Right kidney (tissue), 1 donor: ENCODE measurements at regions not wholly inside any gene's neighbourhood (a gene's known extent, or its start where the extent isn't known, plus 50 kb on each side); places are given as distances from the start of the nearest gene placed in this dataset.
"Not testable (repeated sequence)": the region's sequence is repeated elsewhere in the genome, so short reads cannot be mapped to it uniquely, and the experiment has no call there.

Experiments used
- DNase-seq: peaks from one replicate; pipeline ENCODE4 v3.0.0-alpha.2; 2016

DNA sequence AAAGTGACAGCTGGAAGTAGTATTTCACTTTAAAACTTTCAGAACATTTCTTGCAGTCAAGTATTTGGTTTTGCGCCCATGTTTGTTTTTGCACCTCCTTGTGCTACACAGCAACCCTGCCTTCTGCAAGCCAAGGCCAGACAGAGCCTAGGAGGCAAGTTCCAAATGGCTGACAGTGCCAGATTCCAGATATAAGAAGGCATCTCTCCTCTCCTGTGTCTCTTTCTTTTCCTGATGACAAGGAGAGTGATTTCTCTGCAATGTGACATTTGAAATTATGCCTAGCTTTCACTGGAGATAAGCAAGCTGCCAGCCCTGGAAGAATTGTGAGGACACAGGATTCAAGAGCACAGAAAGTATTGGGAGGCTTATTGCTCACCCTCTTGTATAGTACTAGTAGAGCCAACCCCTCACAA is 149.1 kb upstream of the TENT5A start:
- DNase-seq = no peak

DNA sequence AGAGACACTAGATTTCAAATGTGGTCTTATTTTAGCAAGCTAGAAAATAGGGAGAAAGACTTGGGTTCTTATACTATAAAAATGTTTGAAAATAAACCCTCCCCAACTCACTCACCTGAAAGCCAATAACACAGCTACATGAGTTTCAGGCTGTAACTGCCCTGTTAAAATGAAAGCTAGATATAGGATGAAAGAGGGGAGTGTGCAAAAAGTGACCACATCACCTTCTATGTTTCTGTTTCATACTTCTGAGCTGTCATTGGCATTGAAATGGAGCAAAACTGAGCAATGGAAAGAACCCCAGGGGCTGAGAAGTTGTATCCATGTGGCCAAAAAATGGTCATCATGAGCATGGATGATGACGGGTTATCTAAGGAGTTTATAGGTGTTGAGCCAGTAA is 148.1 kb upstream of the TENT5A start:
- no peak for DNase-seq

DNA sequence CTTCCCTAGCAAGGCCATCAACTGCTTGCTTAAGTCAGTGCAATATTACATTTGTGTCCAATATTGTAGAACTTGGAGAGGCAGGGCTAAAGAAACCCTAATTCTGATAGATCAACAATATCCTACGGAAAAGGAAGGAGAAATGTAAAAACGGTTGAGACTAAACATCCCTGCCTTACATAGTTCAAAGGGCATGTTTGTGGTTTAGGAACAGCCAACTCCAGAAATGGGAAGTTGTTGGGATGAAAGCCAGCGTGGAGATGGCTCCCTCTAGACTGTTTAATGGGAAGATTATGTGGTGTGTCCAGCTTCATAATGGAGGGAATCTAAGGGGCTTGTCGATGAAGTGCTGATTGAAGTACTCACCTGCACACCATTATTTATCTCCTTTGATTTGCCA is 145.3 kb upstream of the TENT5A start:
- DNase-seq = no peak

DNA sequence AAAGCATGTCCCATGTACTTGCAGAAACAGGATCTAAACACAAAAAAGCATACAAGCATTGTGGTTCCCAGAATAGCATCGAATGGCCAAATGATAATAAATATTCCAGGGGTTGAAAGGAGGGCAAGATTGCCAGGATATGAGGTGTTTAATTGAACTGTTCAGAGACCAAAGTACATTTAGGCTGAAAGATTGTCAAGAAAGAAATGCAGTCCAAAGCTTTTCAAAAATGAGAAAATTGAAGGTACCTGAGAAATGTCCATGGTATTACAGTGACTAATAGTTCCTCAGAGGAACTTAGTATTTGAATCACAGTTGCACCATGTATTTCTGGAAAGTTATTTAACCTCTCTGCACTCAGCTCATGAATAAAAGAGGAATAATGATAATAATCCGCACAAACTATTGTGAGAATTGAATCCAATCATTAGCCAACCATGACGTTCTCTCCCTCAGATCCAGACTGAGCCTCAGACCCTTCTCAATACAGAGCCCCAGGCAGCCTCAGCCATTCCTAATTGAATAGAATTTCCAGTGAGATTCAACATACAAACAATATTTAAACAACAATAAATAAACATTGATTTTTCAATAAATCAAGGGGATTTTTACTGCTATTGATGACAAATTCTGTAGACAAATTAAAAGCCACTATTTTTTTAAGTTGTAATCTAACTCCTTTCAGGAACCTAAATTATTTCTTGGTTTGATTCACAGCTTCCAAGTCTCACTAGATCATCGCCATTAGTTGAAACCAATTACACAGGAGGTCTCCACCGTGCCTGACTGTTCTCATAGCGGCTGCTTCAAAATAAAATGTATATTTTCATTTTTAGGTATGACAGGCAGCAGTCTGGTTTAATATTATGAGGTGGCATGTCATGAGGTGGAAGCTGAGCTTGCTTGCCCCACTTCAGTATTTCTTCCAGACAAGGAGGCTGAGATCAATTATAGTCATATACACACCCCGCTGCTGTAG is 144.3 kb upstream of the TENT5A start:
- no peak for DNase-seq

DNA sequence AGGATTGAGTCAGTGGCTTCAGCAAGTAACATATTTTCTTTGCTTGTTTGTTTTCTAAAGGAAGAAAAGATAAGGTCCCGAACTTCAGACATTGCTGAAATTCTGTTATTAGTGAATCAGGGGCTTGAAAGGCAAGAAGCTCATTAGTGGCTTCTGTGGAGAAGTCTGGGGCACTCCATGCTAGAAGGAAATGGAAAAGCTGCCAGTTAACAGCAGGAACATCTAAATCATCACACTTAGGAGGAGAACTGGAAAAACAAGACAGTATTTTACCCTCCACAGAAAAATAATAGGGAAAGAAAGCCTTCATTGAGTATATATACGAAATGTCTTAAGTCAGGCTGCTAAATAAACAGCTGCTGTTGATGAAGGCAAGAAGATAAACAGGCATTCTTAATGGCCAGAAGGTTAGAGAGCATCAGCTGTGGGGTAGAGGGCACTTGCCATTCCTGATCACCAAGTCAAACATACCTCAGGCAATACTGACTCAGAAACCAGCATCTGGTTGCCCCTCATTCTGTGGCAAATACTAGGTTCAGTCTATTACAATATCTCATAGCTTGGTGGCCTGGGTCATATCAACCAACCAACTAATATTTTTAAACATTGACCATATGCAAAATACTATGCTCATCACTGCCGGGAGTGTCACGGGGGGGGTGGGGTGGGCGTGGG is 143.2 kb upstream of the TENT5A start:
- DNase-seq = no peak

DNA sequence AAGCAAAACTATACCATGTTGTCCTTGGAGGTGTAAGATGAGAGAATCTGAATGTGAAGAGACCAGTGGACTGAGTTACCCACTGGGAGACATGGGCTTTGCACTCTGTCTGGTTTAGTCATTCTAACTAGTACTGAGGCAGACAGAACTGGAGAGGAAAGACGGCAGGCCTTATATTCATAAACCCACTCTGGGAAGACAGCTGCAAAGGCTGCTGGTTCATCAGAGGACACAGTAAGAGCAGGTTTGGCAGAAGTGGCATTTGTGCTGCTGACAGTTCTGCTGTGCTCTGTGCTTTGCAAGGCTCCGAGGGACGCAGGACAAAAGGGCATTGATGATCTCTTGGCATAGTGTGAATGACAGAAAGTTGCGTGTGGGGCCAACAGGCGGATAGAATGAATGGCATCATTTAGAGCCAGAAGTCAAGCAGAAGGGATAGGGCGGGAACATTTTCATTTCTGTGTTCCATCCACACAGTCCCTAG is 142.3 kb upstream of the TENT5A start:
- no peak for DNase-seq

DNA sequence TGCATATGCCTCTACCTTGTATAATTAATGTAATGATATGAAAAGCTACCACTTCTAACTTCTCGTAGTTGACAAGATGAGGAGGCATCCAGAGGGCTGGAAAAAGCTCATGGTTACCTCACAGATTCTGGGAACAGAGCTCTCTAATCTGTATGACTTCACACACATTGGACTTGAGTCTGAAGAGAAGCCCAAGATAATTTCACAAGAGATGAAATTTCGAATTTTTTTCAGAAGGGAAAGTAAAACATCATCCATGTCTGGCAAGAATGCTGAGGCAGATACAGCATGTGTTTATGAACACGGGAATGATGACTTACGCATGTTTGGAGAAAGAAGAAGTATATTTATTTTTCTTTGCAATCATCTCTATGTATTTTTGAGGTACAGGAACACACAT is 141.8 kb upstream of the TENT5A start:
- DNase-seq = no peak

DNA sequence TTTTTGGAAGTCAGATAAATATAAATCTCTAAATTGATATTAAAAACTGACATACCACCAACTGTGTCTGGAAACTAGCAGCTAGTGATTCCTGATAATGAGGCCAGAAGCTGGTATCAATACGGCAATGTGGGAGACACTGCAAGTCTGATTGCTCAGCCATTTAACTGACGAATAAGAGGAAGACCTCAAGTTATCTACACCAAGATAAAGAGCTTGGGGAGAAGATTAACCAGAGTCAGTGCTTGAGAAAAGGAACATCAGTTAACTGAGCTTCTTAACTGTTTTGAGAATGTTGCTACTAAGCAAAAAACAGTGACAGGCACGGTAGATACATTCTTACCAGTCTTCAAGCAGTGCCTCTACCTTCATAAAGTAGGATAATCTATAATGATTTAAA is 140.4 kb upstream of the TENT5A start:
- no peak for DNase-seq

DNA sequence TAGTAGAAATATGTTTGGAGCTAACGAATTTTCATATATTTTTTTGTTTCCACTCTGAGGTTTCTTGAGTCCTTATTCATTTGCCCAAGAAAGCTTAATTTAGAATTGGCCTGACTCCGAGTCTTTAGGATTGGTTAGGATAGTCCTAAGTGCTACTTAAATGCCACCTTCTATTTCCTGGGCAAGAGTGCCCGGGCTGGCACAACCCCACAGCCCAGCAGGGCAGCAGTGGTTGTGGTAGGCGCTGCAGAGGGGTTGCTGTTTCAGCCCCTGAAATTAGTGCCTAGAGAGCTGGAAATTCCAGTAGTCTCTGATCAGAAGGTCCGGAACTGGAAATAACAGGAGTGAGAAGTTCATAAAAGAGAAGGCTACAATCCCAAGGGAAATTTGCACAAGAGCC is 139.4 kb upstream of the TENT5A start:
- no peak for DNase-seq

DNA sequence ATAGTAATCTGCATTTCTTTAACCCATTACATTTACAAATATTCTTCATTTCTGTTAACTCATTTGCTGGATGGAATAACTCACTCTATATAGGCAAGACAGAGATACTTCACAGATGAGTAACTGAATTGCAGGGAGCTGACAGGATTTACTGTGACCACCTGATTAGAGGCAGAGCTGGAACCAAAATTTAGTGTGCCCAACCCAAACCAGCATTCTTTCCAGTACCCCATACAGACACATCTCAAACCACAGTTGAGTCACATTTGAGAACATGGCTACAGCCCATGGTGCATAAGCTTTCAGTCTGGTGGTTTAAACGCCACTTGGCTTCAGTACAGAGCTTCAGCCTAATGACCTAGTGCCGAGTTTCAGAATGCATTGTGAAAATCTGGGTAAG is 138.4 kb upstream of the TENT5A start:
- no peak for DNase-seq

DNA sequence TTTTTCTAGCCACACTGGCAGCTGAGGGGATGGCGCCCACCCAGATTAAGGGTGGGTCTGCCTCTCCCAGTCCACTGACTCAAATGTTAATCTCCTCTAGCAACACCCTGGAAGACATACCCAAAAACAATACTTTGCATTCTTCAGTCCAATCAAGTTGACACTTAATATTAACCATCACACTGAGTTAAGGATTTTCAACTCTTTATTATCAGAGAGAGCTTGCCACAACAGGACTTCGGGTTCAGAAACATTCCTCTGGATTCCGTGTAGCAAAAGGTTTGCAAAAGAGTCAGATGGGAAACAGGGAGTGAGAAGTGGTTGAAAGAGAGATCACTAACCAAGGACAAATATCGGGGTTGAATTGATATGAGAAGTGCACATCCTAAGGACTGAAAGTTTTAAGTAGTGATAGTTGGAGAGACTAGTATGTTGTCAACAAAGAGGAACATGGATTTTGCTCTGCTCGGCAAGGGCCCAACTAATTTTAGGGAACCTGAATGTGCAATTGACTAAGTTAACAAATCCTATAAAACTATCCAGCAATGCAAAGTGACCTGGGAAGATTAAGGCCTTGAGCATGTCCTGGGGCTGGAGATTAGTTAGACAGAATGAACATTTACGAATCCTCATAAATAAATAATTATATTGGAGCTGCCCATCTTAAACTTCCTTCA is 137.0 kb upstream of the TENT5A start:
- no peak for DNase-seq

DNA sequence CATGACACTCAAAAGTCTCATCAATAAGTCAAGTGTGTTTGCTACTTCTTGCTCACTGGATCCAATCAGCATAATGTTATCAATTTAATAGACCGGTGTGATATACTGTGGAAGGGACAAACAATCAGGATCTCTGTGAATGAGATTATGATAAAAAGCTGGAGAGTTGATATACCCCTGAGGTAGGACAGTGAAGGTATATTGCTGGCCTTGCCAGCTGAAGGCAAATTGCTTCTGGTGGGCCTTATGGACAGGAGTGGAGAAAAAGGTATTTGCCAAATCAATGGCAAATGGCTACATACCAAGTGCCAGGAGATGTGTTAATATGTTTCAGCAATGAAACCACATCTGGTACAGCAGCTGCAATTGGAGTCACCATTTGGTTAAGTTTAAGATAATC is 134.4 kb upstream of the TENT5A start:
- DNase-seq = not testable (repeated sequence)

DNA sequence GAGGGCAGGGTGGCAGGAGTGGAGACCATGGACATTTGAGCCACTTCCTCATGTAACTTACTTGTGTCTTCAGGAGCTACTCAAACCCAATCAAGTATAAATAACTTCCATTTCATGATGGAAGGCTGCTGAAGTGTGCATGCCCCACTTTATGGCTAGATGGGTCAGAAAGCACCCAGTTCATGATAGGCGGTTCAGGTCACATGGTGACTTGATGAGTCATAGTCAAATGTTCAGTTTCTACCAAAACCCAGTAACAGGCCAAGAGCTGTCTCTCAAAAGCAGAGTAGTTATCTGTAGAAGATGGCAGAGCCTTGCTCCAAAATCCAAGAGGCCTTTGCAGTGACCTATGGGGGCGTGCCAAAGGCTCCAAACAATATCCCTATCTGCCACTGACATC is 133.7 kb upstream of the TENT5A start:
- DNase-seq = no peak

DNA sequence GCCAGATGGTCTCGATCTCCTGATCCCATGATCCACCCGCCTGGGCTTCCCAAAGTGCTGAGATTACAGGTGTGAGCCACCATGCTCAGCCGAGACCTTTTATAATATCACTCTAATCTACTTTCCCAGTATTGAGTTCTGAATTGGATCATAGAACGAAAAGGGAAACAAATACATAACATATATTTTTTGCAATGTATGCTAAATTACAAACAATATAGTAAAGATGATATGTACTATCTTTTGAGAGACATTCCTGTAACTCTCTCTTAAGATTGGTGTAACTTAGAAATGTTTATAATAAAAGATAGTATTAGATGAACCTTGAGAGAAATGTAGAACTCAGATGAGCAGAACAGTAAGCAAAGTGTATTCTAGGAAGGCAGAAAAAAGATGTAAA is 129.2 kb upstream of the TENT5A start:
- DNase-seq = no peak

DNA sequence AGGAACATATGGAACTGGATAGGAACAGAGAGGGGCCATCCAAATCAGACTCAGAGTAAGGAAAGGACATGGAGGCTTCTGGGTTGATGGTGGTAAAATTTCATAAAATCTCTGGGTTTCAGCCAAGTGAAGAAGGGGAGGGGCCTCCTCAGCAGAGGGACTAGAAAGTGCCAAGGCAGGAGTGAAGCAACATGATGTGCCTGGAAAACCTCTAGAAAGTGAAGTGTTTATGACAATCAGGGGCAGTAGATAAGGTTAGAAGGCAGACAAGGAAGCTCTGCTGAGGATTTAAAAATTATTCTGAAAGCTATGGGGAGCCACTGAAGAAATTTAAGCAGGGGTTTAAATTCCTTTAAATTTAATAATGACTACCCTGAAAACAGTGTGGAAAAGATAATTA is 126.0 kb upstream of the TENT5A start:
- DNase-seq = no peak

DNA sequence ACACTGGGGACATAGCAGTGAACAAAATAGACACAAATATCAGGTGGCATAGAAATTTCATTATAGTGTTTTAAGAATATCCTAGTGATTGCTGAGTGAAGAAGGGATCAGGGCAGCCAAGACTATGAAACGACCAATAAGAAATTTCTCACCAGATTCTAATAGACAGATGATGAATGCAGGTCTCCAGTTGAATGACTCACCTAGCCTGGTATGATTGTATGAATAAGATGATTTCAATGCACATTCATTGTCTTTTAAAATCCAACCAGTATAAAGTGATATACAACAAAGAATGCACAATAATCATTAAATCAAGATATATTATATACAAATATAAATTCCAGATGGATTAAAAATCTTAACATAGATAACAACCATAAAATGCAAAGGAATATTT is 124.5 kb upstream of the TENT5A start:
- DNase-seq = no peak

DNA sequence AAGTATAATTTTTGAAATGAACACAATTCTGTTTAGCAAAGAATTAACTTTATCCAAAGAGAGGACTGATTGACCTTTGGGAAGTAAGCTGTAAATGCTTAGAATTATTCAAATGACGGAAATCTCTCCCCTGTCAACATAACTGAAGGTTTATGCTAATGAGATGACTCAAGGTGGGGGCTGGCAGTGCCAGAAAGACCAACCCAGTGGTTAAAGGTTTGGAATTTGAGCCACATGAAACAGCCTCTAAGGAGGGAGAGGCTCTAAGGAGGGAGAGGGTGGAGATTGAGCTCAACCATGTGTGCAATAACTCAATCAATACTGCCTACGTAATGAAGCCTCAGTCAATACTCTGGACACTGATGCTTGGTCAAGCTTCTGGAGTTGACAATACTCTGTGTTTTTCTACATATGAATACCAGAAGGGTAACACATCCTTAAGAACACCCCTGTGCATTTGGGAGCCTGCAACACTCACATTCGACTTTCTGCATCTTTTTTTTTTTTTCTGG is 123.4 kb upstream of the TENT5A start:
- no peak for DNase-seq

DNA sequence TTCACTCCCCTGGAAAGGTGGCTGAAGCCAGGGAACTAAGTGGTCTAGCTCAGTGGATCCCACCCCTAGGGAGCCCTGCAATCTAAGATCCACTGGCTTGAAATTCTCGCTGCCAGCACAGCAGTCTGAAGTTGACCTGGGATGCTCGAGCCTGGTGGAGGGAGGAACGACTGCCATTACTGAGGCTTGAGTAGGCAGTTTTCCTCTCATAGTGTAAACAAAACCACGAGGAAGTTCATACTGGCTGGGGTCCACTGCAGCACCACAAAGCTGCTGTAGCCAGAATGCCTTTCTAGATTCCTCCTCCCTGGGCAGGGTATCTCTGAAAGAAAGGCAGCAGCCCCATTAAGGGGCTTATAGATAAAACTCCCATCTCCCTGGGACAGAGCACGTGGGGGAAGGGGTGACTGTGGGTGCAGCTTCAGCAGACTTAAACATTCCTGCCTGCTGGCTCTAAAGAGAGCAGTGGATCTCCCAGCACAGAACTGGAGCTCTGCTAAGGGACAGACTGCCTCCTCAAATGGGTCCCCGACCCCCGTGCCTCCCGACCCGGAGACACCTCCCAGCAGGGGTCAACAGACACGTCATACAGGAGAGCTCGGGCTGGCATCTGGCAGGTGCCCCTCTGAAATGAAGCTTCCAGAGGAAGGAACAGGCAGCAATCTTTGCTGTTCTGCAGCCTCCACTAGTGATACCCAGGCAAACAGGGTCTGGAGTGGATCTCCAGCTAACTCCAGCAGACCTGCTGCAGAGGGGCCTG is 117.4 kb upstream of the TENT5A start:
- DNase-seq = not testable (repeated sequence)

DNA sequence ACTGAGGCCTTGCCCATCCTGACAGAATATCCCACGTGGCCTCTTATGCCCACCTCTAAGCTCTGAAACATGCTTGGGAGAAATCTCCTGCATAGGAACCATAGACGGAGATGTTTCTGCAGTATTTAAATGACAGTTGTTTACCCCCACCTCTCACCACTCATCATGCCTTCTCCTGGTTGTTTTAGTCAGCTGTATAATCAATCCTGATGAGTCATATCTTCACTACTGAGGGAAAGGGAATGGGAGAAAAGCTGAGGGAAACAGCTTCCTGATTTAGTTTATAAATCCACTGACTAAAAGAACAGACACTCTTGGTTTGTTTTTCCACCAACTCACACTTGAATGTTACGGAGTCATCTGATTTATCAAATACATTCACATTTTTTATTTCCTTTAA is 113.2 kb upstream of the TENT5A start:
- DNase-seq = no peak

DNA sequence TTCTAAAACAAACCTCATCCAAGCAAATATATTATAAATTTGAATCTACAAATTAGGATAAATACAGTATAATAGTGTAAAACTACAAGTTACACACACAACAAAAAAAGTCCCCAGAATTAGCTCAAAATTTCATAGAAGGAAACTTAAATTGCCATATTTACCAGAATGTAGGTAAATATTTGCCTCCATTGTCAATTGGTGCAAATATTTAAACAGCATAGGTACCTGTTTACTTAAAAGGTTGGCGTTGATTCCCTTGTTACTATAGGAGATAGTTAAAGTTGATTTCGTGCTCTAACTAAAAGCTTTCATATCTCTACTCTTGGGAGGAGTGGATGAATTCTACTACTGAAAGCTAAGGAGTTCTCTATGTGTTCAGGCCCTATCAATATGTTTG is 111.6 kb upstream of the TENT5A start:
- DNase-seq = no peak

DNA sequence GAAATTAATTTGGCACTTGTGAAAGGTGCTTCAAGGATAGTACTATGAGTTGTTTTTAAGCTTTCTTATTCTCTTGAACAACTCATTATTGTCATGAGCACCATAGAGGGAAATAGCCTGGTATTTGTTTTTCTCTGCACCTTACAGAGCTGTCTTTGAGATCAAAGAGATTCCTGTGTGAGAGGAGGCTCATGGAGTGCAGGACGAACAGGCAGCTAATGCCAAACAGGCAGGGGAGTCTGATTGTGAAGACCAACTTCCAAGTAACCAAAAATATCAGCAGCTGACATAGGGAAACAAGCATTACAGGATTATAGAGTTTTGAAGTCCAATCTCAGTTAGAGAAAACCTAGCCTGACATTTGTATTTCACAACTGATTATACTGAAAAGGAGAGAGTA is 110.6 kb upstream of the TENT5A start:
- no peak for DNase-seq

DNA sequence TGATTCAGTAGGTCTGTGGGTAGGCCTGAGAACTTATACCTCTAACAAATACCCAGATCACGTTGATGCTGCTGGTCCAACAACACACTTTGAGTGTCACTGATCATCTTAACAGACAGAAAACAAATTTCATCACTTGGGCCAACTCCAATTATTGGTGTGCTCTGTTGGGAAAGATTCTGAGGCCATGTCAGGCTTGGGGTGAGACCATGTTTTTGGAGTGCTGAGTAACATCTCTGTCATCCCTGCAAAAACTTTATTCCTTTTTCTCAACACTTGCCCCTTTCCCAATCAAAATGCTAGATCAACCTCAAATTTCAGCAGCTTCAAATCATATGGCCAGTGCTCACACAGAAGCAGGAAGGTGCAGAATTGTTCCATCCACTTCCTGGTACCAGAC is 108.8 kb upstream of the TENT5A start:
- no peak for DNase-seq
